ENCODE measurements at regions not wholly inside any gene's neighbourhood (a gene's known extent, or its start where the extent isn't known, plus 50 kb on each side); places are given as distances from the start of the nearest gene placed in this dataset.
"Not testable (repeated sequence)": the region's sequence is repeated elsewhere in the genome, so short reads cannot be mapped to it uniquely, and the experiment has no call there.

- DNase-seq (ENCODE audit: low read depth in 2 of 3, low spot score in 1 of 3), result no peak
These were observed 112.7 kb downstream of the RFPL4B start for GRCh38 chr6:112459758-112460304.

DNA sequence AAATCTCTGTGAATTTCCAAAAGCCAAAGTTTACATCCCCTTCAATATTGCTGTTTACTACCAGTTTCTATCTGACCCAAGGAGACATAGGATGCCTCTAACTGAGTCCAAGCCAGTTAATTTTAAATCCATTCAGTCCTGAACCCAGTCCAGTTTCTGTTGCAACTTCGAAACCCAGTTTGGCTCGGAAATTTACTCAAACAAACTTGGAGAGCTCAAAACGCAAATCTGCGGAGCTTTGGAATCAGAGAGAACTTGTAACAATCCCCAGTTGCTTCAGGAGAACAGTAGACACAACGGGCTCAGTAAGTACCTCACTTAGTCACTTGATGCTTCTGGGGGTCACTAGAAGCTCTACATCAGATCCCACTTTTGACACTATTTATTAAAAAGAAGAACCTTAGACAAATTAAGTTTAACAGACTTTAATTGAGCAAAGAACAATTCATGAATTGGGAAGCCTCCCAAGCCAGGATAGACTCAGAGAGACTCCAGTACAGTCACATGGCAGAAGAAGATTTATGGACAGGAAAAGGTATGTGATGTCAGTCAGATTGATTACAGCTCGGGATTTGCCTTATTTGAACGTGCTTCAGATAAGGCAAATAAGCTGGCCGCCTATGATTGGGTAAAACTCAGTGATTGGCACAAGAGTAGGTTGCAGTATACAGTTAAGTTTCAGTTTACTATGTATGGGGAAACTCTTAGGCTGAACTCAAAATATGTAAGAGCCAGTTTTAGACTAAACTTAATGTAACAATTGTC lies 118.0 kb downstream of the RFPL4B start:
- no peak for DNase-seq (ENCODE audit: low read depth in 2 of 3, low spot score in 1 of 3)

GRCh38 chr6:112466373-112467151 lies 119.4 kb downstream of the RFPL4B start:
- DNase-seq (ENCODE audit: low read depth in 2 of 3, low spot score in 1 of 3), result no peak

- DNase-seq (ENCODE audit: low read depth in 2 of 3, low spot score in 1 of 3), result no peak
These were observed 121.2 kb downstream of the RFPL4B start for GRCh38 chr6:112468359-112468758.

DNA sequence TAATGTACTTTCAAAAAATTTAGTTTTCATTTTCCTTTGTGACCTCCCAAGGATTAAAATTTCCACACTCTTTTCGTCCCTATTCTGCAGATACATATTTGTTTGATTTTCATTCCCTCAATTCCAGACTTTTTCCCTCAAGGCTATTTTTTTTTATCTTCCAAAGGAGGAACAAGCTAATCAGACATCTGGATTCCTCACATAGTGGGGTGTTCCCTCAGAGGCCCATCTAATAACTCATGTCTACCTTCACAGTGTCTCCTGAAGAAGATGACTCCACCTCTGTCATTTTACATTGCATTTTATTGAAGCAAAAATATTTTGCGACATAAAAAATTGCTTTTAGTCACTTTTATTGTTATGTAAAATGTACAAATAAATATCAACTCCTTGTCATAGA lies 122.2 kb downstream of the RFPL4B start:
- no peak for DNase-seq (ENCODE audit: low read depth in 2 of 3, low spot score in 1 of 3)

DNA sequence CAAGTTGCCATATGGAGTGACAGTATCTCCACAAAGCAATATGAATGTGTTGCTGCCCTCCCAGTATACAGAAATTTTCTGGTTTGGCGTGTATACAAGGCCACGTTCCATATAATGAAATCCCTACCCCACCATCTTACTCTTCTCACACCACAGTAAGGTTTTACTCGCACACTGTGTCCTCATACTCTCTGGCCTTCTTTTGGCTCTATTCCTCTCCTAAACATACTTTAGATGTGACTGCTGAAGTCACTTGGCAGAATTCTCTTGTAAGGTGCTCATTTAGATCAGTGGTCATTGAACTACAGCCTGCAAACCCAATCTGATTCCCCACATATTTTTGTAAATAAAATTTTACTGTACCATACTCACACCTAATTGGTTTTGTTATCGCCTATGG lies 123.2 kb downstream of the RFPL4B start:
- DNase-seq (ENCODE audit: low read depth in 2 of 3, low spot score in 1 of 3), result no peak

DNA sequence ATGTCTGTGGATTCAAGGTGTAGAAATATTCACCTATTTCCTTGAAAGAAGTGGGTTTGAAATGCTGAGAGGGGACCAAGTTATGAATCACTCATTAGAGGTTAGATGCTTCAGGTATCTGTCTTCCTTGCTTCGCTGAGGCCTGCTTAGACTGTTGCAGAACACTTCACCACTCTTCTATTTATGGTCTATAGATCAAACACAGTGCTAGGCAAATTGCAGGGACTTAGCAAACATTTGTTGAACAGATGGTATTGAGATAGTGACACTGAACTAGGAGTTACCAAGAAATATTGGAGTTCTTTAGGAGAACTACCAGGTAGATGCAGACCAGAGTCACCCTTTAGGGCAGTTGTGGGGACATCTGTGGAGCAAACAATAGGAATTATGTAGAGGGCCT lies 123.8 kb downstream of the RFPL4B start:
- DNase-seq (ENCODE audit: low read depth in 2 of 3, low spot score in 1 of 3), result no peak

- DNase-seq (ENCODE audit: low read depth in 2 of 3, low spot score in 1 of 3), result no peak
These were observed 128.0 kb downstream of the RFPL4B start for GRCh38 chr6:112475083-112475482.

GRCh38 chr6:112477125-112477524 lies 130.0 kb downstream of the RFPL4B start:
- no peak for DNase-seq (ENCODE audit: low read depth in 2 of 3, low spot score in 1 of 3)

- DNase-seq (ENCODE audit: low read depth in 2 of 3, low spot score in 1 of 3), result no peak
These were observed 130.9 kb downstream of the RFPL4B start for GRCh38 chr6:112478036-112478435.

- DNase-seq (ENCODE audit: low read depth in 2 of 3, low spot score in 1 of 3), result not testable (repeated sequence)
These were observed 132.8 kb downstream of the RFPL4B start for GRCh38 chr6:112479975-112480374.

GRCh38 chr6:112480553-112480952 lies 133.4 kb downstream of the RFPL4B start:
- DNase-seq (ENCODE audit: low read depth in 2 of 3, low spot score in 1 of 3), result no peak

- no peak for DNase-seq (ENCODE audit: low read depth in 2 of 3, low spot score in 1 of 3)
These were observed 134.1 kb downstream of the RFPL4B start for GRCh38 chr6:112481211-112481610.

GRCh38 chr6:112482373-112482772 lies 135.2 kb downstream of the RFPL4B start:
- no peak for DNase-seq (ENCODE audit: low read depth in 2 of 3, low spot score in 1 of 3)

- no peak for DNase-seq (ENCODE audit: low read depth in 2 of 3, low spot score in 1 of 3)
These were observed 138.1 kb downstream of the RFPL4B start for GRCh38 chr6:112485120-112485826.

- DNase-seq (ENCODE audit: low read depth in 2 of 3, low spot score in 1 of 3), result no peak
These were observed 138.7 kb downstream of the RFPL4B start for GRCh38 chr6:112485827-112486212.

- DNase-seq (ENCODE audit: low read depth in 2 of 3, low spot score in 1 of 3), result no peak
These were observed 139.3 kb downstream of the RFPL4B start for GRCh38 chr6:112486454-112486853.

DNA sequence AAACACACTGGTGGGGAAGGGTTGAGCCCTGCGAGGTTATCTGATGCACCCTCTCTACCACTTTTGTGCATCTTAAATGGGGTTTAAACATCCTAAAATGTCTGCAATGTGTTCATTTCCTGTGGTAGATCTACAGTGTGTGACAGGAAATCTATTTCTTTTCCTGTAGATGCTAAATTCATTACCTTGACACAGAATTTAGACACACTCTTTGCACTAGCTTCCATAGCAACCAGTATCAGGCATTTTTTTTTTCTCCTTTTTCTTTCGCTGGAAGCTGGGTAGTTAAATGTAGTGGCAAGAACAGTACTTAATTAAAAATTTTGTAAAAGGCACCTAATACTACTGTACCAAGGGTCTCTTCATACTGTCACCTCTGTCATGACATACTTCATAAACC lies 141.1 kb downstream of the RFPL4B start:
- no peak for DNase-seq (ENCODE audit: low read depth in 2 of 3, low spot score in 1 of 3)

DNA sequence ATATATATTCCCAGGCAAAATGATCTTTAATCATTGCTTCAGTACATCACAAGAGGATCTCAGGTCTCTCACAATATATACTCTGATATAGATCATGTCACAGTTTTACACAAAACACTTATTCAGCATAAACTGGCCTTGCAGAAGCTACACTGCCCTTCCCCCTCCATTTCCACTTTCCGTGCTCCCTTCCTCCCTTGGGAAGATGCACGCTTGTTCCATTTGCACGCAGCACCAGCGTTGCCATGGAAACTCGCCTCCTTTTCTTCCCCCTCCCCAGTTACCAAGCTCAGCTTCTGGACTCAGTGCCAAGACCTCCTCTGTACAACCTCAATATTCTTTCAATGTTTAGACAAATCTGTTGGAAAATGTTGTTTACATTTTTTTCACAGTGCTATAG lies 154.6 kb downstream of the RFPL4B start:
- no peak for DNase-seq (ENCODE audit: low read depth in 2 of 3, low spot score in 1 of 3)

GRCh38 chr6:112502351-112503090 lies 155.4 kb downstream of the RFPL4B start:
- no peak for DNase-seq (ENCODE audit: low read depth in 2 of 3, low spot score in 1 of 3)

- no peak for DNase-seq (ENCODE audit: low read depth in 2 of 3, low spot score in 1 of 3)
These were observed 156.0 kb downstream of the RFPL4B start for GRCh38 chr6:112503091-112503596.
